AG10803 (cell line): ENCODE measurements at regions not wholly inside any gene's neighbourhood (a gene's known extent, or its start where the extent isn't known, plus 50 kb on each side); places are given as distances from the start of the nearest gene placed in this dataset.
A peak's percentile ranks its signal among the peaks of the same experiment; 100 is the strongest.
"Not testable (repeated sequence)": the region's sequence is repeated elsewhere in the genome, so short reads cannot be mapped to it uniquely, and the experiment has no call there.

Experiments
- DNase-seq: peaks from one replicate; pipeline ENCODE4 v3.0.0; 2010; ENCODE audit warnings: low read depth
- H3K4me3 ChIP-seq: 2 replicates; pipeline ENCODE4 v1.5.1; 2011; ENCODE audit warnings: mild to moderate bottlenecking, low read length, control low read depth
- TF ChIP-seq, protein P1 (sequence below): conservative IDR thresholded peaks from 2 replicates; pipeline ENCODE4 v1.5.1; 2011; ENCODE audit warnings: mild to moderate bottlenecking, low read length, control low read depth, inconsistent platforms

DNA sequence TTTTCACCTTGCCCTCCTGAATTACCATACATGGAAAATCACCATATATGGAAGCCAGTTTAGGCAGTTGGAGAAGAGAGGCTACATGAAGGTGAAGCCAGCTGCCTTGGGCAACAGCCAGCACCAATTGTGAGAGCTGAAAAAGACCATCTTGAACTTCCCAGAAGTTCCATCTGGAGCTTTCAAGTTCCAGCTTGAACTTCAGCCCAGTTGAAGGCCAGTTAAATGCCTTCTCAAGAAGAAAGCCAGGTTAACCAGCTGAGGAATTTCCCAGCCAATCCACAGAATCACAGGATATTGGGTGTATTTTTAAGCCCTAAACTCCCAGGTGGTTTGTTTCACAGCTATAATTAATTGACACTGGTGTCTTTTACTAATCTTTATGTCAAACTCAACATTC, 713.6 kb upstream of the MIR17HG start:
- H3K4me3 ChIP-seq, result no peak overlapping the region
- TF ChIP-seq, protein P1, sequence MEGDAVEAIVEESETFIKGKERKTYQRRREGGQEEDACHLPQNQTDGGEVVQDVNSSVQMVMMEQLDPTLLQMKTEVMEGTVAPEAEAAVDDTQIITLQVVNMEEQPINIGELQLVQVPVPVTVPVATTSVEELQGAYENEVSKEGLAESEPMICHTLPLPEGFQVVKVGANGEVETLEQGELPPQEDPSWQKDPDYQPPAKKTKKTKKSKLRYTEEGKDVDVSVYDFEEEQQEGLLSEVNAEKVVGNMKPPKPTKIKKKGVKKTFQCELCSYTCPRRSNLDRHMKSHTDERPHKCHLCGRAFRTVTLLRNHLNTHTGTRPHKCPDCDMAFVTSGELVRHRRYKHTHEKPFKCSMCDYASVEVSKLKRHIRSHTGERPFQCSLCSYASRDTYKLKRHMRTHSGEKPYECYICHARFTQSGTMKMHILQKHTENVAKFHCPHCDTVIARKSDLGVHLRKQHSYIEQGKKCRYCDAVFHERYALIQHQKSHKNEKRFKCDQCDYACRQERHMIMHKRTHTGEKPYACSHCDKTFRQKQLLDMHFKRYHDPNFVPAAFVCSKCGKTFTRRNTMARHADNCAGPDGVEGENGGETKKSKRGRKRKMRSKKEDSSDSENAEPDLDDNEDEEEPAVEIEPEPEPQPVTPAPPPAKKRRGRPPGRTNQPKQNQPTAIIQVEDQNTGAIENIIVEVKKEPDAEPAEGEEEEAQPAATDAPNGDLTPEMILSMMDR, result no peak
- no peak for DNase-seq

DNA sequence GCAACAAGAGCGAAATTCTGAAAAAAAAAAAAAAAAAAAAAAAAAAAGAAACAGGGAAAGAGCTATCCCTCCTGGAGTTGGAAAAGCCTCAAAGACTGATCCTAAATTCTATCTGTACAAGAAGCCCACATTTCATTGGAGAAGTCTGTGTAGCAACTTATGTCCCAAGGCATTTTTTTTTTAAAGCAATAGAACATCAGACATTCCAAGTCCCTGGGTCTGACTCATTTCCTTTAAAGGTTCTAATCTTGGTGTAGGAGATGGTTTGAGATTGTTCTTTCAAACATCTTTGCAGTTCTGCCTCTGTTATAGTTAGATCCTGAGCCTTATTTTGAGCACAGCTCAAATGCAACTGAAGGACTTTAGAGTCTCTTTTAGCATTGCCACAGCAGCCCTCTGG, 706.5 kb upstream of the MIR17HG start:
- TF ChIP-seq, protein P1, result no peak
- H3K4me3 ChIP-seq, result no peak overlapping the region
- DNase-seq, result peak; percentile 28

DNA sequence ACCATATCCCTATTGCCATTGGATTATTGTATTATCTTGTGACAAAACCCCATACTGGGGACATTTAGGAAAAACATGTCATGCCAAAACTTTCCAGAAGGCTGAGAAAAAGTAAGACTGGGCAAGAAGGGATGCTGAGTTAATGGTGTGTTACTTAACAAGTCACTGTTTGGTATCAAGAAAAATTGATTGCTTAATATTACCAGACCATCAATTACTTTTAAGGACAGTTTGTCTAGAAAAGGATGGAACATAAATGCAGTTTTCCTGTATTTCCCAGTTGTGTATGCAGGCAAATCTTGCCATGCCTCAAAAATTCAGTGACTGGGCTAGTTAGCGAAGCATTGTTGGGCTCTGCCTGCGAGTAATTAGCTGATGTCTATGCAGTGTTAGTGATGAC, 705.6 kb upstream of the MIR17HG start:
- TF ChIP-seq, protein P1, result no peak
- no peak overlapping the region for H3K4me3 ChIP-seq
- DNase-seq, result no peak

DNA sequence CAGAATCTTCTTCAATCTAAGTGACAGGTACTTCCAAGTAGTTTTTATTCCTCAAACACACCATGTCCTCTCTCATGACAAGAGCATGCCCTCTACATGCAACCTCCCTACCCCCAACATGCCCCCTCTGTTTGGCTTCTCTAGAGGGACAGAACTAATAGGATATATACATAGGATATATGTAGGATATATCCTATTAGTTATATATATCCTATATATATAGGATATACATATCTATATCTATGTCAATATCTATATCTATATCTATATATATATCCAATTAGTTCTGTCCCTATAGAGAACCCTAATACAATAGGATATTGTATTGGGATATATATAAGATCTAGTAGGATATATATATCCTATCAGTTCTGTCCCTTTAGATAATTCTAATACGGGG, 701.9 kb upstream of the MIR17HG start:
- H3K4me3 ChIP-seq, result no peak overlapping the region
- no peak for DNase-seq
- TF ChIP-seq, protein P1, result no peak

DNA sequence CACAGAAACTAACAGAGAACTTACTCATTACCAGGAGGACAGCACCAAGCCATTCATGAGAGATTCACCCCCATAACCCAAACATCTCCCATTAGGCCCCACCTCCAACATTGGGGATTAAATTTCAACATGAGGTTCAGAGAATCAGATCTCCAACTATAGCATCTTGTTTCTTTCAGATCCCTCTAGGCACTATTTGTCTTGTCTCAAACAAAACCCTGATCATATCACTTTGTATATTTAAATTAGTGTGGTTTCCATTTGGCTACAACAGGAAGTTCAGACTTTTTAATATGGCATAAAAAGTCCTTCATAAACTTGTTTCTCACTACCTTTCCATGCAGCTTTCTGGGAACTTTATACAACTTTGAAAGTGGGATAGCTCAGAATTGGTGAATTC, 699.0 kb upstream of the MIR17HG start:
- TF ChIP-seq, protein P1, result no peak
- no peak for DNase-seq
- no peak overlapping the region for H3K4me3 ChIP-seq

DNA sequence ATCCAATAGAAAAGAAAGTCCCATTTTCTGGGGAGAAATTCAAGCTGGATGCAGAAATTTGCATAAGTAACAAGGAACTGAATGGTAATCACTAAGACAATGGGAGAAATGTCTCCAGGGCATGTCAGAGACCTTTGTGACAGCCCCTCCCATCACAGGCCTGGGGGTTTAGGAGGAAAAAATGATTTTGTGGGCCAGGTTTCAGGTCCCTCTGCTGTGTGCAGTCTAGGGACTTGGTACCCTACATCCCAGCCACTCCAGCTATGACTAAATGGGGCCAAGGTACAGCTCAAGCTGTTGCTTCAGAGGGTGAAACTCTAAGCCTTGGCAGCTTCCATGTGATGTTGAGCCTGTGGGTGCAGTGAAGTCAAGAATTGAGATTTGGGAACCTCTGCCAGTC, 695.5 kb upstream of the MIR17HG start:
- H3K4me3 ChIP-seq, result no peak overlapping the region
- TF ChIP-seq, protein P1, result no peak
- DNase-seq, result no peak

DNA sequence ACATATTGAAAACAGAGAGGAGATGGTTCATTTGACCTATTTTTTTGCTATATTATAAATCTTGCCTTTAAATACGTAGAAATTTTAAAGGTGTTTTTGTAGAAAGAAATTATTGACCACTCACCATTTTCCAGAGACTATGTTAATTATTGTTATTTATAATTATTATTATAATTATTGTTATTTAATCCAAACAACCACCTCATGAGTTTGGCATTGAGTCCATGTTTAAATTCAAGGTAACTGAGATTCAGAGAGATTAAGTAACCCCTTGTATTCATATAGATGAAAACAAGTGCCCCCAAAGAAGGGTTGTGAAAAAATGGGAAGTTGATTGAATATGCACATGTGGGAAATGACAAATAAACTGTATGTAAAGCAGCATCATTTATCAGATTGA, 692.5 kb upstream of the MIR17HG start:
- DNase-seq, result no peak
- no peak overlapping the region for H3K4me3 ChIP-seq
- TF ChIP-seq, protein P1, result no peak

DNA sequence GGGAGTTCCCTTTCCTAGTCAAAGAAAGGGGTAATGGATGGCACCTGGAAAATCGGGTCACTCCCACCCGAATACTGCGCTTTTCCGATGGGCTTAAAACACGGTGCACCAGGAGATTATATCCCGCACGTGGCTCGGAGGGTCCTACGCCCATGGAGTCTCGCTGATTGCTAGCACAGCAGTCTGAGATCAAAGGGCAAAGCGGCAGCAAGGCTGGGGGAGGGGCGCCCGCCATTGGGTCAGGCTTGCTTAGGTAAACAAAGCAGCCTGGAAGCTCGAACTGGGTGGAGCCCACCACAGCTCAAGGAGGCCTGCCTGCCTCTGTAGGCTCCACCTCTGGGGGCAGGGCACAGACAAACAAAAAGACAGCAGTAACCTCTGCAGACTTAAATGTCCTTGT, 683.3 kb upstream of the MIR17HG start:
- not testable (repeated sequence) for DNase-seq, H3K4me3 ChIP-seq
